Keratinocyte (primary cell): ENCODE measurements at regions not wholly inside any gene's neighbourhood (a gene's known extent, or its start where the extent isn't known, plus 50 kb on each side); places are given as distances from the start of the nearest gene placed in this dataset.

Experiments used
- DNase-seq: peaks from one replicate; pipeline ENCODE4 v3.0.0-alpha.2; 2011; ENCODE audit warnings: low read depth, missing footprints, low spot score
- FAIRE-seq: peaks from 2 replicates; lab custom pipeline; 2011; peaks lifted over from hg19 to GRCh38; lab: Jason Lieb, UNC
- H2AFZ ChIP-seq: 2 replicates; pipeline ENCODE4 v1.6.0; 2012; ENCODE audit warnings: low read length, control low read depth, inconsistent platforms; ENCODE audit not compliant: control insufficient read depth
- H3K27ac ChIP-seq: 2 replicates; pipeline ENCODE4 v1.5.1; 2011; ENCODE audit warnings: low read length; ENCODE audit not compliant: control insufficient read depth, insufficient read depth
- H3K27me3 ChIP-seq: 3 replicates; pipeline ENCODE4 v1.6.0; 2011; ENCODE audit warnings: low read length; ENCODE audit not compliant: control insufficient read depth, insufficient read depth; ENCODE audit errors: extremely low read depth
- H3K36me3 ChIP-seq, 2 experiments: 2 replicates in 1 of 2; 3 replicates in 1 of 2; pipeline ENCODE4 v1.5.1; 2011; ENCODE audit warnings: low read length in 2 of 2, mild to moderate bottlenecking in 1 of 2; ENCODE audit not compliant: control insufficient read depth in 2 of 2, insufficient read depth in 2 of 2; ENCODE audit errors: extremely low read depth in 1 of 2
- H3K4me1 ChIP-seq: 3 replicates; pipeline ENCODE4 v1.5.1; 2011; ENCODE audit warnings: low read length; ENCODE audit not compliant: control insufficient read depth, insufficient read depth; ENCODE audit errors: extremely low read depth
- H3K4me2 ChIP-seq: 3 replicates; pipeline ENCODE4 v1.6.0; 2011; ENCODE audit warnings: low read depth, low read length; ENCODE audit not compliant: control insufficient read depth, insufficient read depth; ENCODE audit errors: extremely low read depth
- H3K4me3 ChIP-seq, 3 experiments: fragments of 200-600 bp in 1 of 3; sonication (generic) in 1 of 3; 2 replicates in 2 of 3; 3 replicates in 1 of 3; pipeline ENCODE4 v1.5.1; 2011 to 2016; ENCODE audit warnings: low read length in 3 of 3, mild to moderate bottlenecking in 3 of 3, control low read depth in 2 of 3, inconsistent platforms in 1 of 3, low read depth in 1 of 3, mixed read lengths in 1 of 3, mixed run types in 1 of 3, moderate library complexity in 1 of 3; ENCODE audit not compliant: control insufficient read depth in 2 of 3, insufficient read depth in 2 of 3; ENCODE audit errors: extremely low read depth in 1 of 3
- H3K79me2 ChIP-seq: 2 replicates; pipeline ENCODE4 v1.6.0; 2012; ENCODE audit warnings: low read length; ENCODE audit not compliant: control insufficient read depth, insufficient read depth
- H3K9ac ChIP-seq: 3 replicates; pipeline ENCODE4 v1.6.0; 2011; ENCODE audit warnings: low read length; ENCODE audit not compliant: control insufficient read depth, insufficient read depth; ENCODE audit errors: extremely low read depth
- H3K9me1 ChIP-seq: 3 replicates; pipeline ENCODE4 v1.6.0; 2011; ENCODE audit warnings: low read length; ENCODE audit not compliant: control insufficient read depth, insufficient read depth; ENCODE audit errors: extremely low read depth
- H3K9me3 ChIP-seq: 2 replicates; pipeline ENCODE4 v1.5.1; 2012; ENCODE audit warnings: low read depth, low read length; ENCODE audit not compliant: control insufficient read depth
- H4K20me1 ChIP-seq: 3 replicates; pipeline ENCODE4 v1.6.0; 2011; ENCODE audit warnings: low read length; ENCODE audit not compliant: control insufficient read depth, insufficient read depth; ENCODE audit errors: extremely low read depth
- CTCF ChIP-seq, 3 experiments: IDR thresholded peaks in 1 of 3; conservative IDR thresholded peaks in 1 of 3; optimal IDR thresholded peaks in 1 of 3; 2 replicates in 2 of 3; 3 replicates in 1 of 3; pipeline versions ENCODE3 to v1.5.1; 2011; ENCODE audit warnings: low read length in 3 of 3, mild to moderate bottlenecking in 3 of 3, moderate library complexity in 2 of 3, control low read depth in 1 of 3, inconsistent platforms in 1 of 3; ENCODE audit not compliant: insufficient read depth in 2 of 3; ENCODE audit errors: extremely low read depth in 1 of 3
- EZH2 ChIP-seq: IDR thresholded peaks from one replicate; pipeline ENCODE4 v1.6.1; 2012; ENCODE audit warnings: inconsistent platforms, mild to moderate bottlenecking, low read length, moderate library complexity
- dilution Hi-C: fragments of 300-500 bp; cut with MboI; formaldehyde crosslinking; loops from one replicate; pipeline ENCODE4 v1.7.0; 2020; ENCODE audit warnings: low sequenced_read_pairs; ENCODE audit not compliant: extremely low pct_ligation_motif_present

- Histone ChIP-seq H3K36me3 (no peaks in the 10 kb centered on the region), H3K79me2 (no peaks in the 10 kb centered on the region), H3K27ac (no peak overlapping the region), H2AFZ (no peak overlapping the region), H3K9me1 (no peaks in the 10 kb centered on the region), H3K9me3 (no peaks in the 10 kb centered on the region), H3K4me1 (no peaks in the 10 kb centered on the region), H3K27me3 (no peaks in the 10 kb centered on the region), H4K20me1 (no peaks in the 10 kb centered on the region), H3K9ac (no peak overlapping the region), H3K4me3 (no peak overlapping the region), H3K4me2 (no peak overlapping the region)
- DNase-seq (no peak), FAIRE-seq (no peak)
- TF ChIP-seq CTCF (optimal IDR thresholded peaks at IDR 0.05 in 1 of 3, IDR thresholded peaks at IDR 0.05 in 1 of 3, conservative IDR thresholded peaks at IDR 0.05 in 1 of 3; ENCODE audit: extremely low read depth in 1 of 3, insufficient read depth in 2 of 3, low read length in 3 of 3): no peak
- TF ChIP-seq EZH2: no peak
- dilution Hi-C loops: no loop called here
These were observed 253.0 kb upstream of the HNRNPA3 start for GRCh38 chr2:176959614-176960013.

GRCh38 chr2:176960061-176960460 lies 252.5 kb upstream of the HNRNPA3 start:
- no peaks in the 10 kb centered on the region for H3K9me3 ChIP-seq
- no peaks in the 10 kb centered on the region for H3K27me3 ChIP-seq
- no peaks in the 10 kb centered on the region for H3K9me1 ChIP-seq
- no peak overlapping the region for H3K4me3 ChIP-seq
- H3K36me3 ChIP-seq: no peaks in the 10 kb centered on the region
- dilution Hi-C loops: no loop called here
- DNase-seq: no peak
- H3K9ac ChIP-seq: no peak overlapping the region
- no peaks in the 10 kb centered on the region for H4K20me1 ChIP-seq
- FAIRE-seq: no peak
- H3K4me2 ChIP-seq: no peak overlapping the region
- no peak overlapping the region for H2AFZ ChIP-seq
- no peaks in the 10 kb centered on the region for H3K4me1 ChIP-seq
- no peak for TF ChIP-seq CTCF (optimal IDR thresholded peaks at IDR 0.05 in 1 of 3, IDR thresholded peaks at IDR 0.05 in 1 of 3, conservative IDR thresholded peaks at IDR 0.05 in 1 of 3; ENCODE audit: extremely low read depth in 1 of 3, insufficient read depth in 2 of 3, low read length in 3 of 3)
- no peak for TF ChIP-seq EZH2
- no peaks in the 10 kb centered on the region for H3K79me2 ChIP-seq
- H3K27ac ChIP-seq: no peak overlapping the region
